GM18909 (cell line): ENCODE measurements at regions not wholly inside any gene's neighbourhood (a gene's known extent, or its start where the extent isn't known, plus 50 kb on each side); places are given as distances from the start of the nearest gene placed in this dataset.
"Not testable (repeated sequence)": the region's sequence is repeated elsewhere in the genome, so short reads cannot be mapped to it uniquely, and the experiment has no call there.

Source experiments
- ATAC-seq: cut with Tn5 transposase; IDR thresholded peaks from one replicate; pipeline ENCODE4 v1.9.1; 2021; ENCODE audit warnings: mild to moderate bottlenecking; ENCODE audit not compliant: unreplicated experiment, poor library complexity

- no peak for ATAC-seq
These were observed 307.3 kb upstream of the USP24 start for GRCh38 chr1:55522353-55522903.

- ATAC-seq, result no peak
These were observed 305.7 kb upstream of the USP24 start for GRCh38 chr1:55520861-55521260.

- ATAC-seq, result no peak
These were observed 304.9 kb upstream of the USP24 start for GRCh38 chr1:55519937-55520683.

GRCh38 chr1:55519276-55519675, 304.1 kb upstream of the USP24 start:
- no peak for ATAC-seq

GRCh38 chr1:55517036-55517435, 301.9 kb upstream of the USP24 start:
- no peak for ATAC-seq

- not testable (repeated sequence) for ATAC-seq
These were observed 299.4 kb upstream of the USP24 start for GRCh38 chr1:55514571-55514970.

- no peak for ATAC-seq
These were observed 297.3 kb upstream of the USP24 start for GRCh38 chr1:55512466-55512865.

GRCh38 chr1:55507578-55507931, 292.4 kb upstream of the USP24 start:
- ATAC-seq, result no peak

- no peak for ATAC-seq
These were observed 291.8 kb upstream of the USP24 start for GRCh38 chr1:55506740-55507577.

- ATAC-seq, result no peak
These were observed 290.2 kb upstream of the USP24 start for GRCh38 chr1:55505326-55505725.

- ATAC-seq, result no peak
These were observed 289.2 kb upstream of the USP24 start for GRCh38 chr1:55504306-55504731.

GRCh38 chr1:55503663-55504305, 288.6 kb upstream of the USP24 start:
- ATAC-seq, result no peak

GRCh38 chr1:55500601-55501000, 285.4 kb upstream of the USP24 start:
- ATAC-seq, result no peak

GRCh38 chr1:55490547-55490946, 275.4 kb upstream of the USP24 start:
- ATAC-seq, result no peak

GRCh38 chr1:55484173-55484572, 269.0 kb upstream of the USP24 start:
- no peak for ATAC-seq

GRCh38 chr1:55483523-55483922, 268.4 kb upstream of the USP24 start:
- ATAC-seq, result no peak

- no peak for ATAC-seq
These were observed 266.5 kb upstream of the USP24 start for GRCh38 chr1:55481634-55482033.

GRCh38 chr1:55480029-55480795, 265.0 kb upstream of the USP24 start:
- ATAC-seq, result no peak

- ATAC-seq, result no peak
These were observed 263.6 kb upstream of the USP24 start for GRCh38 chr1:55478742-55479141.

- no peak for ATAC-seq
These were observed 262.8 kb upstream of the USP24 start for GRCh38 chr1:55477953-55478352.
